H9 (cell line): ENCODE measurements at regions not wholly inside any gene's neighbourhood (a gene's known extent, or its start where the extent isn't known, plus 50 kb on each side); places are given as distances from the start of the nearest gene placed in this dataset.

Source experiments
- DNase-seq: peaks from one replicate; pipeline ENCODE4 v3.0.0-alpha.2; 2017
- H2AFZ ChIP-seq: one replicate; pipeline ENCODE4 v1.6.1; 2013; ENCODE audit warnings: mild to moderate bottlenecking, low read length, control low read depth, moderate library complexity
- H2AK5ac ChIP-seq: 2 replicates; pipeline ENCODE4 v1.6.1; 2013; ENCODE audit warnings: low read length, control low read depth, mixed read lengths; ENCODE audit not compliant: insufficient read length
- H2BK120ac ChIP-seq: one replicate; pipeline ENCODE4 v1.6.1; 2013; ENCODE audit warnings: low read depth, mild to moderate bottlenecking, low read length, control low read depth, inconsistent platforms; ENCODE audit not compliant: poor library complexity, severe bottlenecking
- H2BK12ac ChIP-seq: 2 replicates; pipeline ENCODE4 v1.6.1; 2013; ENCODE audit warnings: low read length, control low read depth, mixed read lengths, low read depth; ENCODE audit not compliant: insufficient read length
- H2BK15ac ChIP-seq: 2 replicates; pipeline ENCODE4 v1.6.1; 2013; ENCODE audit warnings: low read depth, low read length, control low read depth
- H2BK20ac ChIP-seq: one replicate; pipeline ENCODE4 v1.6.1; 2013; ENCODE audit warnings: low read depth, mild to moderate bottlenecking, low read length, control low read depth, inconsistent platforms; ENCODE audit not compliant: poor library complexity, severe bottlenecking
- H2BK5ac ChIP-seq: 2 replicates; pipeline ENCODE4 v1.6.1; 2013; ENCODE audit warnings: low read length, control low read depth, mixed read lengths; ENCODE audit not compliant: insufficient read length
- H3K14ac ChIP-seq: 2 replicates; pipeline ENCODE4 v1.6.1; 2013; ENCODE audit warnings: low read length, control low read depth; ENCODE audit not compliant: insufficient read depth
- H3K18ac ChIP-seq: 2 replicates; pipeline ENCODE4 v1.6.1; 2013; ENCODE audit warnings: low read depth, mild to moderate bottlenecking, mixed read lengths, low read length, control low read depth; ENCODE audit not compliant: insufficient read length
- H3K23ac ChIP-seq: 2 replicates; pipeline ENCODE4 v1.6.1; 2013; ENCODE audit warnings: low read length, control low read depth, mixed read lengths, low read depth; ENCODE audit not compliant: insufficient read length
- H3K23me2 ChIP-seq: 2 replicates; pipeline ENCODE4 v1.6.1; 2013; ENCODE audit warnings: low read depth, mild to moderate bottlenecking, mixed read lengths, low read length, control low read depth; ENCODE audit not compliant: insufficient read length, poor library complexity, severe bottlenecking
- H3K27ac ChIP-seq: 2 replicates; pipeline ENCODE4 v1.5.1; 2013; ENCODE audit warnings: low read length, control low read depth, mixed read lengths, low read depth; ENCODE audit not compliant: insufficient read length
- H3K27me3 ChIP-seq: 2 replicates; pipeline ENCODE4 v1.6.1; 2013; ENCODE audit warnings: low read length, control low read depth, inconsistent platforms; ENCODE audit not compliant: insufficient read depth
- H3K4ac ChIP-seq: 2 replicates; pipeline ENCODE4 v1.6.1; 2013; ENCODE audit warnings: low read depth, mild to moderate bottlenecking, control low read depth, inconsistent platforms, low read length, moderate library complexity
- H3K4me1 ChIP-seq: 2 replicates; pipeline ENCODE4 v1.6.1; 2013; ENCODE audit warnings: low read length, control low read depth, inconsistent platforms; ENCODE audit not compliant: insufficient read depth
- H3K4me2 ChIP-seq: 2 replicates; pipeline ENCODE4 v1.6.1; 2013; ENCODE audit warnings: low read length, control low read depth, mixed read lengths; ENCODE audit not compliant: insufficient read length, insufficient read depth
- H3K56ac ChIP-seq: 2 replicates; pipeline ENCODE4 v1.6.1; 2013; ENCODE audit warnings: low read depth, mild to moderate bottlenecking, mixed read lengths, low read length, control low read depth; ENCODE audit not compliant: insufficient read length
- H3K79me1 ChIP-seq: 2 replicates; pipeline ENCODE4 v1.6.1; 2013; ENCODE audit warnings: low read depth, mild to moderate bottlenecking, moderate library complexity, low read length, control low read depth, inconsistent platforms; ENCODE audit not compliant: insufficient read depth, poor library complexity, severe bottlenecking
- H3K79me2 ChIP-seq: 2 replicates; pipeline ENCODE4 v1.6.1; 2013; ENCODE audit warnings: low read length, control low read depth, inconsistent platforms; ENCODE audit not compliant: insufficient read depth
- H3K9ac ChIP-seq: 2 replicates; pipeline ENCODE4 v1.6.1; 2013; ENCODE audit warnings: low read length, control low read depth, mixed read lengths; ENCODE audit not compliant: insufficient read length; ENCODE audit errors: extremely low read depth
- H3K9me3 ChIP-seq: one replicate; pipeline ENCODE4 v1.6.1; 2013; ENCODE audit warnings: low read depth, low read length, inconsistent platforms; ENCODE audit not compliant: control insufficient read depth
- H3T11ph ChIP-seq: one replicate; pipeline ENCODE4 v1.6.1; 2013; ENCODE audit warnings: mild to moderate bottlenecking, low read length, control low read depth, inconsistent platforms
- H4K20me1 ChIP-seq: one replicate; pipeline ENCODE4 v1.6.1; 2013; ENCODE audit not compliant: control insufficient read depth, insufficient read length, insufficient read depth
- H4K5ac ChIP-seq: 2 replicates; pipeline ENCODE4 v1.6.1; 2013; ENCODE audit warnings: low read depth, mild to moderate bottlenecking, mixed read lengths, low read length, control low read depth; ENCODE audit not compliant: insufficient read length
- H4K8ac ChIP-seq: replicated peaks from 2 replicates; pipeline ENCODE4 v1.6.1; 2013; ENCODE audit warnings: low read length, control low read depth, mixed read lengths, low read depth; ENCODE audit not compliant: insufficient read length
- H4K91ac ChIP-seq: 2 replicates; pipeline ENCODE4 v1.6.1; 2013; ENCODE audit warnings: low read depth, mild to moderate bottlenecking, moderate library complexity, mixed read lengths, low read length, control low read depth; ENCODE audit not compliant: insufficient read length
- H3K27ac Mint-ChIP-seq, 3 experiments: 2 replicates in 2 of 3; 3 replicates in 1 of 3; pipeline ENCODE4 v1.8.0; 2020 to 2021; ENCODE audit warnings: mixed read lengths in 3 of 3, mild to moderate bottlenecking in 1 of 3, moderate library complexity in 1 of 3
- H3K27me3 Mint-ChIP-seq: 2 replicates; pipeline ENCODE4 v1.8.0; 2021; ENCODE audit warnings: low read depth, mild to moderate bottlenecking, moderate library complexity, mixed read lengths
- H3K36me3 Mint-ChIP-seq, 3 experiments: 2 replicates in 2 of 3; 3 replicates in 1 of 3; pipeline ENCODE4 v1.8.0; 2020 to 2021; ENCODE audit warnings: low read depth in 3 of 3, mixed read lengths in 3 of 3; ENCODE audit not compliant: insufficient read depth in 1 of 3
- H3K4me1 Mint-ChIP-seq, 2 experiments: 2 replicates each; pipeline ENCODE4 v1.8.0; 2020; ENCODE audit warnings: mixed read lengths in 2 of 2
- H3K4me3 Mint-ChIP-seq, 2 experiments: 2 replicates in 1 of 2; 3 replicates in 1 of 2; pipeline ENCODE4 v1.8.0; 2020 to 2021; ENCODE audit warnings: mild to moderate bottlenecking in 2 of 2, mixed read lengths in 2 of 2, moderate library complexity in 1 of 2
- H3K9me3 Mint-ChIP-seq, 2 experiments: 2 replicates in 1 of 2; 3 replicates in 1 of 2; pipeline ENCODE4 v1.8.0; 2020; ENCODE audit warnings: mild to moderate bottlenecking in 2 of 2, mixed read lengths in 2 of 2, moderate library complexity in 1 of 2
- WGBS: extraction: QIAGEN DNeasy Blood & Tissue Kit; methylation state at CpG from one replicate; pipeline ENCODE4 v1.1.7; 2013; ENCODE audit warnings: missing lambda C conversion rate, low lambda C conversion rate, mixed read lengths; ENCODE audit not compliant: insufficient read length; ENCODE audit errors: extremely low coverage; 5-methylcytosine and 5-hydroxymethylcytosine counted together
- TF ChIP-seq, protein P1 (sequence below): fragments of 200-600 bp; sonication (generic); conservative IDR thresholded peaks from 3 replicates; pipeline ENCODE4 v1.8.0; 2021; ENCODE audit warnings: antibody characterized with exemption, mild to moderate bottlenecking

DNA sequence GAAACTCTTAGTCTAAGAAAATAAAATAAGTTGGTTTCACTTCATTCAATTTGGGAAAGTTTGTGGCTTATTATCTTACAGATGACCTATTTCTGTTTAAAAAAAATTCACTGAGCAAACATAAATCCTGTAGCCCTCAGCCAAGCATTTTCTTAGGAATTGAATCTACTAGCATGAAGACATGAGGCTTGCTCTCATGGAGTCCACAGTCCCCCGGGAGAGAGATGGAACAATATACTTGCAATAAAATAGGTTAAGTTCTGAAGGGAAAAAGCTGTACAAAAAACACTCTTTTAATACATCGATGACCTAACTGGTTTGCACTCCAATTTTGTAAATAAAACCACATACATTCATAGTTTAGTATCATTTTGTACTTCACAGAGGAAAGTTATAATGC lies 642.6 kb upstream of the FAM241A start:
- no peak overlapping the region for H2AFZ ChIP-seq
- no peak overlapping the region for H2BK120ac ChIP-seq
- H3T11ph ChIP-seq: no peak overlapping the region
- no peaks in the 10 kb centered on the region for H3K27me3 ChIP-seq
- no peak overlapping the region for H2AK5ac ChIP-seq
- no peak overlapping the region for H4K91ac ChIP-seq
- no peak overlapping the region for H2BK15ac ChIP-seq
- WGBS: no CpG with 5 or more reads among the region's 2 CpGs
- TF ChIP-seq, protein P1, sequence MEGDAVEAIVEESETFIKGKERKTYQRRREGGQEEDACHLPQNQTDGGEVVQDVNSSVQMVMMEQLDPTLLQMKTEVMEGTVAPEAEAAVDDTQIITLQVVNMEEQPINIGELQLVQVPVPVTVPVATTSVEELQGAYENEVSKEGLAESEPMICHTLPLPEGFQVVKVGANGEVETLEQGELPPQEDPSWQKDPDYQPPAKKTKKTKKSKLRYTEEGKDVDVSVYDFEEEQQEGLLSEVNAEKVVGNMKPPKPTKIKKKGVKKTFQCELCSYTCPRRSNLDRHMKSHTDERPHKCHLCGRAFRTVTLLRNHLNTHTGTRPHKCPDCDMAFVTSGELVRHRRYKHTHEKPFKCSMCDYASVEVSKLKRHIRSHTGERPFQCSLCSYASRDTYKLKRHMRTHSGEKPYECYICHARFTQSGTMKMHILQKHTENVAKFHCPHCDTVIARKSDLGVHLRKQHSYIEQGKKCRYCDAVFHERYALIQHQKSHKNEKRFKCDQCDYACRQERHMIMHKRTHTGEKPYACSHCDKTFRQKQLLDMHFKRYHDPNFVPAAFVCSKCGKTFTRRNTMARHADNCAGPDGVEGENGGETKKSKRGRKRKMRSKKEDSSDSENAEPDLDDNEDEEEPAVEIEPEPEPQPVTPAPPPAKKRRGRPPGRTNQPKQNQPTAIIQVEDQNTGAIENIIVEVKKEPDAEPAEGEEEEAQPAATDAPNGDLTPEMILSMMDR: no peak
- Mint-ChIP-seq H3K36me3 (no peaks in the 10 kb centered on the region), H3K27me3 (no peaks in the 10 kb centered on the region), H3K27ac (no peak overlapping the region), H3K9me3 (no peaks in the 10 kb centered on the region), H3K4me3 (no peak overlapping the region), H3K4me1 (no peaks in the 10 kb centered on the region)
- H3K4me1 ChIP-seq: no peaks in the 10 kb centered on the region
- no peak overlapping the region for H3K27ac ChIP-seq
- H3K56ac ChIP-seq: no peak overlapping the region
- no peak overlapping the region for H3K4ac ChIP-seq
- H3K23ac ChIP-seq: no peak overlapping the region
- no peak overlapping the region for H4K5ac ChIP-seq
- DNase-seq: no peak
- no peak overlapping the region for H2BK12ac ChIP-seq
- no peak overlapping the region for H3K14ac ChIP-seq
- H3K9ac ChIP-seq: no peak overlapping the region
- H4K20me1 ChIP-seq: no peaks in the 10 kb centered on the region
- no peak overlapping the region for H2BK20ac ChIP-seq
- H2BK5ac ChIP-seq: no peak overlapping the region
- H3K9me3 ChIP-seq: no peaks in the 10 kb centered on the region
- H3K79me2 ChIP-seq: no peaks in the 10 kb centered on the region
- H3K79me1 ChIP-seq: no peaks in the 10 kb centered on the region
- H3K4me2 ChIP-seq: no peak overlapping the region
- no peak overlapping the region for H4K8ac ChIP-seq
- H3K23me2 ChIP-seq: no peaks in the 10 kb centered on the region
- H3K18ac ChIP-seq: no peak overlapping the region
